GM13977 (cell line): ENCODE measurements at regions not wholly inside any gene's neighbourhood (a gene's known extent, or its start where the extent isn't known, plus 50 kb on each side); places are given as distances from the start of the nearest gene placed in this dataset.
"Not testable (repeated sequence)": the region's sequence is repeated elsewhere in the genome, so short reads cannot be mapped to it uniquely, and the experiment has no call there.

Source experiments
- DNase-seq: peaks from one replicate; pipeline ENCODE4 v3.0.0; 2012; ENCODE audit warnings: low spot score
- CTCF ChIP-seq: IDR thresholded peaks from 2 replicates; pipeline ENCODE4 v1.5.1; 2012; ENCODE audit warnings: mild to moderate bottlenecking, control low read depth; ENCODE audit not compliant: insufficient read depth; ENCODE audit errors: extremely low read depth, missing control alignments
- in situ Hi-C: fragments of 300-500 bp; cut with MboI; formaldehyde crosslinking; loops from one replicate; pipeline ENCODE4 v1.12.0; 2022; ENCODE audit warnings: low sequenced_read_pairs, low pct_unique_long_range_greater_than_20kb, mixed read lengths, inconsistent platforms; ENCODE audit not compliant: unreplicated experiment

GRCh38 chr6:37089783-37090182, 80.2 kb upstream of the PIM1 start:
- TF ChIP-seq CTCF, result no peak
- in situ Hi-C loops, result no loop called here
- no peak for DNase-seq

- DNase-seq, in situ Hi-C loops: not testable (repeated sequence)
Measured at GRCh38 chr6:37091104-37091503, 78.8 kb upstream of the PIM1 start.

- in situ Hi-C loops, DNase-seq: not testable (repeated sequence)
Measured at GRCh38 chr6:37091586-37091985, 78.4 kb upstream of the PIM1 start.

- no peak for DNase-seq
- in situ Hi-C loops, result no loop called here
- no peak for TF ChIP-seq CTCF
Measured at GRCh38 chr6:37092923-37093727, 76.8 kb upstream of the PIM1 start.

- TF ChIP-seq CTCF, result no peak
- in situ Hi-C loops, result no loop called here
- DNase-seq, result no peak
Measured at GRCh38 chr6:37093728-37094069, 76.3 kb upstream of the PIM1 start.

GRCh38 chr6:37095997-37096396, 74.0 kb upstream of the PIM1 start:
- in situ Hi-C loops, result no loop called here
- no peak for DNase-seq
- no peak for TF ChIP-seq CTCF

- no peak for DNase-seq
- in situ Hi-C loops, result no loop called here
- no peak for TF ChIP-seq CTCF
Measured at GRCh38 chr6:37097335-37097734, 72.6 kb upstream of the PIM1 start.

GRCh38 chr6:37099442-37099841, 70.5 kb upstream of the PIM1 start:
- DNase-seq, result no peak
- no peak for TF ChIP-seq CTCF
- in situ Hi-C loops, result no loop called here
